ENCODE measurements at regions not wholly inside any gene's neighbourhood (a gene's known extent, or its start where the extent isn't known, plus 50 kb on each side); places are given as distances from the start of the nearest gene placed in this dataset.

DNA sequence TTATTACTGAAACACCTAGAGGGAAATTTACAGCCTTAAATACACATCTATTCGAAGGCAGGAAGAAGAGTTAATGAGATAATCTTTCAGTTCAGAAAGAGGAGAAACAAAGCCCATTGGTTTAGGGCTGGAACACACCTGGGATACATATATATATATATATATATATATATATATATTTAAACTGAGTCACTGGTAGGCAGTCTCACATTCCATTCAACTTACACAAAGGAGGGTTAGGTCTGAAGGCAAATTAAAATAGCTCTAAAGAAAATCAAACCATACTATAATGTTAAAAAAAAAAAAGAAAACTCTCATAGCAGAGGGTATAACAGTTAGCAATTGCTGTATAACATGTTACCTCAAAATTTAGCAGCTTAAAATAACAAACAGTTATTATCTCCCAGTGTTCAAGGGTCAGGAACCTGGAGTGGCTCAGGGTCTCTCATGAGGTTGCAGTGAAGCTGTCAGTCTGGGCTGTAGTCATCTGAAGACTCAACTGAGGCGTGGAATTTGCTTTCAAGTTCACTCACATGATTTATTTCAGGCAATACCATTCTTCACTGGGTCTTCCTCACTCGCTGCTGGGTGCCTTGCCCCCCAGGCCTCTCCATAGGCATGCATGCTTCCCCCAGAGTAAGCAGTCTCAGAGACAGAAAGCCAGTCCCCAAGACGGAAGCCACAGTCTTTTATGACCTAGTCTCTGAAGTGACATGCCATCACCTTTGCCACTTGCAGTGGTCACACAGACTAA lies 332.8 kb downstream of the NSG2 start:
- Mint-ChIP-seq H3K4me3 (no peak overlapping the region), H3K9me3 (peaks cover 0 to 3% (median 0%) of the 10 kb centered on the region in 3 donors), H3K4me1 (no peaks in the 10 kb centered on the region), H3K27ac (no peak overlapping the region), H3K36me3 (peaks cover 1% of the 10 kb centered on the region), H3K27me3 (no peaks in the 10 kb centered on the region)

DNA sequence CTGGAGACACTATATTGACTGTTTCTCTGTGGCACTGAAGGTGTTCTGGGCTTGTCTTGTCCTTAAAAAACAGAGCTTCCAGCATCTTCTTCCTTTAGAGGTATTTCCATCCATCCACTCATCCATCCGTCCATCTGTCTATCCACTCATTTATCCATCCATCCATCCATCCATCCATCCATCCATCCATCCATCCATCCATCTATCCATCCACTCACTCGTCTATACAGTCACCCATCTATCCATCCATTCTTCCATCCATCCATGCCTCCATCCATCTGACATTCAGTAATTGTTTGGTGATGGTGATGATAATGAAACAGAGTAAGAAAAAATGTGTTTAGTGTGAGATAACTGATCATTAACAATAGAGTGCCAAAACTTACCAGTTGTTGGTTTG lies 334.8 kb downstream of the NSG2 start:
- Mint-ChIP-seq H3K36me3 (peaks cover 1% of the 10 kb centered on the region), H3K4me3 (no peak overlapping the region), H3K27me3 (no peaks in the 10 kb centered on the region)

DNA sequence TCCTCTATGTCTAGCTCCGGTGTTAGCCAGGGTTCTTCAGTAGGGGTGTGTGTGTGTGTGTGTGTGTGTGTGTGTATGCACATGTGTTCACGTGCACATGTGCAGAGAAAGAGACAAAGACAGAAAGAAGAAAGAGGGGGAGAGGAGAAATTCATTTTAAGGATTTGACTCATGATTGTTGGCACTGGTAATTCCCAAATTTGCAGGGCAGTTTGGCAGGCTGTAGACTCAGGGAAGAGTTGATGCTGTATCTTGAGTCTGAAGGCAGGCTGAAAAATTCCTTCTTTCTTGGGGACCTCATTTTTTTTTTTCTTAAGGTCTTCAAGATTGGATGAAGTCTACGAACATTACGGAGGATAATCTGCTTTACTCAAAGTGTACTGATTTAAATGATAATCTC lies 335.7 kb downstream of the NSG2 start:
- H3K27me3 Mint-ChIP-seq = peaks cover 2% of the 10 kb centered on the region
- peaks cover 0 to 1% (median 0%) of the 10 kb centered on the region in 3 donors for H3K9me3 Mint-ChIP-seq
- H3K4me1 Mint-ChIP-seq = no peaks in the 10 kb centered on the region
- H3K4me3 Mint-ChIP-seq = no peak overlapping the region
- no peak overlapping the region for H3K27ac Mint-ChIP-seq
- peaks cover 1% of the 10 kb centered on the region for H3K36me3 Mint-ChIP-seq

More for the DNA sequence above, 334.8 kb downstream of the NSG2 start:
- Mint-ChIP-seq H3K4me1 (no peaks in the 10 kb centered on the region), H3K27ac (no peak overlapping the region), H3K9me3 (no peaks in the 10 kb centered on the region)

DNA sequence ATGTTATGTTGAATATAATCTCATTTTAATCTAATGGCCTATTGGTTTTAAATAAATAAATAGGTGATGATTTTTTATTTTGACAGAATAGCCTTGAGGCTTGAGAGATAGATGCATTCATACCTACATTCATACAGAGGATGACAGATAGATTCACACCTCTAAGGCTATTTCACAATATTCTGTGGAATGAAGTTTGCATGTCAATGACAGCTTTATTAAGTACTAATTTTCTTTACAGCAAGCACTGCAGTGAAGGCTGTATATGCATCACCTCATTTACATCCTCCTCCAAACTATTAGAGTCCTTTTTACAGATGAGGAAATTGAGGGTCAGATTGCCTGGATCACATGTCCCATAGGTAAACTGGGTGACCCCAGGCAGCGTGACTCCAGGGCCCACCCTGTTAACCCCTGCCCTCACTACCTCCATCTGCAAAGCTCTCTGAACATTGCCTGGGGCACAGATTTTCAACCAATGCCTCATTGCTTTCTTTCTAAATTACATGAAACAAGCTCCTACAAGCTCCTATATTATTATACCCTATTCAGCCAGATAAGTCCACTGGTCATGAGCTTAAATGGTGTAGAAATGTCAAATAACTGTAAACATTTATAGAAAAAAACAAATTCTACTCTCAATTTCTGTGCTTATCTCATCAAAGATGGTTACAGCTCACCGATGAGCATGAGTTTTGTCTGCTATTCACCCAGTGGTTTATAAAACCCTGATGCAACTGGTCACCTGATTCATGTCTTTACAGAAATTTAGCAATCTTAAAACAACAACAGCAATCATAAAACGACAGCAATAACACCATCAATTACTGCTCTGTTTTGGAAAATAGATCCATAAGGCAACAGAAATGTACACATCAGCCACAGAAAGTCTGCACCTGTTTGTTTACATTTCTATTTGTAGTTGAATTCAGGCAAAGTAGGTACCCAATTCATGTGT lies 338.0 kb downstream of the NSG2 start:
- peaks cover 1% of the 10 kb centered on the region for H3K36me3 Mint-ChIP-seq
- H3K4me1 Mint-ChIP-seq = no peaks in the 10 kb centered on the region
- no peak overlapping the region for H3K4me3 Mint-ChIP-seq
- peaks cover 0 to 1% (median 1%) of the 10 kb centered on the region in 3 donors for H3K9me3 Mint-ChIP-seq
- no peak overlapping the region for H3K27ac Mint-ChIP-seq
- peaks cover 2% of the 10 kb centered on the region for H3K27me3 Mint-ChIP-seq

DNA sequence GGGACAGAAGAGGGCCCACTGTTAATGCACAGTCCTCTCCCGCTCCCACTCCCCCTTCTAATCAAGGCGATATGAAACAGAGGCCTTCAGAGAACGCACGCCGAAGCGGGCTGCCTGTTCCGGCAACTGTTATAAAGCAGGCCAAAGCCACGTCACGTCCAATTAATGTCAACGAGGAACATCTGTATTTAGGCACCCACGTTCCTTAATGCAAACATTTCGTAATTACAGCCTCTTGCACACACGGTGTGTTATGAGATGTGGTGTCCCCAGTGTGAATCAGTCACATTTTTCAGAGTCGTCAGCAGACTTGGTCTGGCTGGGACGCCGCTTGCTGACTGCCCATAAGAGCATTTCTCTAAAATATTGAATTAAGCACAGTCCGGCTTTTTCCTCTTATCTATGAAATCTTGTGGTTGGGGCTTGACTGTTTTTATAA lies 339.0 kb downstream of the NSG2 start:
- Mint-ChIP-seq H3K27ac (no peak overlapping the region), H3K36me3 (peaks cover 1% of the 10 kb centered on the region), H3K27me3 (peaks cover 2% of the 10 kb centered on the region), H3K4me3 (no peak overlapping the region), H3K9me3 (peaks cover 0 to 1% (median 1%) of the 10 kb centered on the region in 3 donors), H3K4me1 (no peaks in the 10 kb centered on the region)

DNA sequence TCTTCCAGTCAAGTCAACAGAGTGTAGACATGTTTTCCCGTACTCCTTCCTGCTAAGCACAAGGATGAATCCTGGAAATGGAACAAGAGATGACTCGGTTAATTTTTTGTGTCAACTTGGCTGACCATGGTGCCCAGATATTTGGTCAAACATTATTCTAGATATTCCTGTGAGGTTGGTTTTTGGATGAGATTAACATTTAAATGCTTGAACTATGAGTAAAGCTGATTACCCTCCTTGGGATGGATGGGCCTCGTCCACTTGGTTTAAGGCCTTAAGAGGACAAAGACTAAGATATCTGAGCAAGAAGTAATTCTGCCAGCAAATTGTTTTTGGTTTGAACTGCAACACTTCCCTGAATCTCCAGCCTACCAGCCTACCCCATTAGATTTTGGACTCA lies 338.1 kb upstream of the MSX2 start:
- Mint-ChIP-seq H3K4me1 (no peaks in the 10 kb centered on the region), H3K27me3 (peaks cover 2% of the 10 kb centered on the region), H3K4me3 (no peak overlapping the region), H3K27ac (no peak overlapping the region), H3K9me3 (peaks cover 0 to 1% (median 1%) of the 10 kb centered on the region in 3 donors), H3K36me3 (no peaks in the 10 kb centered on the region)

DNA sequence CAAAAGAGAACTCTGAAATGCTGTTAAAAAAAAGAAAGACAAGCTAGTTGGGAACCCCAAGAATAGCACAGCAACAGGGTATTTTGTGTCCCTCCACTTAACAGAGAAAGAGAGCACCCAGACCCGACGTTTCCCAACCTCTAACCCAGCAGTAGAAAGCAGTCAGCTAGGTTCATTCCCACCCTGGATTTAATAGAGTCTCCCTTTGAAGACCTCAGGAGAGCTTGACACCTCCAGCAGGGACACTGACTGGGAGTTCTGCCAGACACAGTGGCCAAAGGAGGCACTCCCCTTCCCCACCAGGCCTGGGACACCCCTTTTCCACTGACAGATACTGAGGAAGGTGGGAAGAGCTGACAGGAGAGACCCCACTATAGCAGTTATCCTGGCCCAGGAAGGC lies 337.5 kb upstream of the MSX2 start:
- H3K27me3 Mint-ChIP-seq = peaks cover 2% of the 10 kb centered on the region
- H3K4me3 Mint-ChIP-seq = no peak overlapping the region
- H3K9me3 Mint-ChIP-seq = peaks cover 0 to 1% (median 1%) of the 10 kb centered on the region in 3 donors
- no peaks in the 10 kb centered on the region for H3K4me1 Mint-ChIP-seq
- H3K27ac Mint-ChIP-seq = no peak overlapping the region
- no peaks in the 10 kb centered on the region for H3K36me3 Mint-ChIP-seq

DNA sequence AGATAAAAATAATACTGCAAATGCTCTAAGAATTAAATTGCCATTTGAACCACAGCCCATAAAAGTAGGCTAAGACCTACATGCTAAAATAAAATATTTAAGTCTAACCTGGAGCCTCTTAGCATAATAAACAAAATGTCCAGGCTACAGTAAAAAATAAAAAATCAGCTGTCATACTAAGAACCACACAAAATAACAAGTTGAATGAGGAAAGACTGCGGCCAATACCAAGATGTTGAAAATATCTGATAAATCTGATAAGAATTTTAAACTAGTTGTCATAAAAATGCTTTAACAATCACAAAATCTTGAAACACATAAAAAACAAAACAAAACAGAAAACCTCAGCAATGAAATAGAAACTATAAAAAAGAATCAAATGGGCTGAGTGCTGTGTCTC lies 336.9 kb upstream of the MSX2 start:
- H3K27ac Mint-ChIP-seq = no peak overlapping the region
- H3K9me3 Mint-ChIP-seq = peaks cover 0 to 1% (median 1%) of the 10 kb centered on the region in 3 donors
- peaks cover 2% of the 10 kb centered on the region for H3K27me3 Mint-ChIP-seq
- no peaks in the 10 kb centered on the region for H3K4me1 Mint-ChIP-seq
- peaks cover 2% of the 10 kb centered on the region for H3K36me3 Mint-ChIP-seq
- H3K4me3 Mint-ChIP-seq = no peak overlapping the region

DNA sequence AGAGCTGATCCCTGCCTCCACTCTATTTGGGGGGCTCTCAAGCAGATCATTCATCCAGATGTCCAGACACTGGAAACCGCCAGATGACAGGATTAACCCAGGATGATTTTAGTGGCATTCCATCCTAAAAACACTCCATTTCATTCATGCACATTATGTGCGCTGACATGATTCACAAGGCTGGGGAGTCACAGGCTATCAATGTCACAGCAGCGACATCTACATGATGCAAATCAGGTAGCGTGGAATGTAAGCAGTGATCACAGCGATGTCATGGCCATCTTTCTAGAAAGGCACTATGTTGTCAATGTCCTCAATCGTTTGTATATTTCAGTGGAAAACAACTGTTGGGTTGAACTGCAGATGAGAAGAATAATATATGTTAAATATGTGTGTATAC lies 331.5 kb upstream of the MSX2 start:
- Mint-ChIP-seq H3K27me3 (peaks cover 1% of the 10 kb centered on the region), H3K9me3 (no peaks in the 10 kb centered on the region), H3K27ac (no peak overlapping the region), H3K4me3 (no peak overlapping the region), H3K4me1 (no peaks in the 10 kb centered on the region), H3K36me3 (peaks cover 3% of the 10 kb centered on the region)

DNA sequence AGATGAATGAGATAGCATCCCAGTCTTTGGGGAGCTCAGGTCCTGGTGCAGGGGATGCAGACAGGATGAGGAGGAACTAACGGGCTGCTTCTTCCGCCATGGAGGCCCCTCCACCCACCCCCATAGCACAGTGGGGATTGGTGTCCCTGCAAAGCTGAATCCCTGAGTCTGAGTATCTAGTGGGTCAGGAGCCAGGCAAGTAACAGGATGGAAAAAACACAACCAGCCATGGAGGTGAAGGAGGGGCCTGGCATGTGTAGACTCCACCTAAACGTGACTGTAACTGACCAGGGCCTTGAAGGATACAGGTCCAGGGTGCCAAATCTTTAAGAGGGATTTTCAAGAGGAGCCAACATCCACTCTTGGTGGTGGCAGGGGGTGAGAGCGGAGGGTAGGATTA lies 327.8 kb upstream of the MSX2 start:
- H3K9me3 Mint-ChIP-seq = peaks cover 0 to 3% (median 0%) of the 10 kb centered on the region in 3 donors
- H3K27me3 Mint-ChIP-seq = peaks cover 4% of the 10 kb centered on the region
- H3K4me1 Mint-ChIP-seq = no peaks in the 10 kb centered on the region
- no peak overlapping the region for H3K27ac Mint-ChIP-seq
- peaks cover 3% of the 10 kb centered on the region for H3K36me3 Mint-ChIP-seq
- no peak overlapping the region for H3K4me3 Mint-ChIP-seq

DNA sequence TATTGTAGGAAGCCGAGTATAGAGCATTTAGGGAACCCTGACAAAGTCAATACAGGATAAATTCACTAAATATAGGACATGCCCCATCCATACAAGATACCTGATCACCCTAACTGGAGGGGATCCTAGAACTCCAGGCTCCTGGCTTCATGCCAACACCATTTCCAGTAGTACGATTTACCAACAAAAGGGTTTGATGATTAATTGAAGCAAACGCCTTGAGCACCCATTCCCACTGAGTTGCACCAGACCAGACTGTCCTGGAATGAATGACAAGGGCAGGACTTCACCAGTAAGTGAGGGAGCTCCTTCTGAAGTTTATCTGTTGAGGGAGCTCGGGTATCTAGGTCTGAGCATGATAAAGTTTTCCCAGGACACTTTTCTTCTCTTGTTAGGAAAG lies 327.2 kb upstream of the MSX2 start:
- no peaks in the 10 kb centered on the region for H3K4me1 Mint-ChIP-seq
- H3K36me3 Mint-ChIP-seq = peaks cover 3% of the 10 kb centered on the region
- peaks cover 0 to 3% (median 0%) of the 10 kb centered on the region in 3 donors for H3K9me3 Mint-ChIP-seq
- H3K27me3 Mint-ChIP-seq = peaks cover 4% of the 10 kb centered on the region
- H3K27ac Mint-ChIP-seq = no peak overlapping the region
- no peak overlapping the region for H3K4me3 Mint-ChIP-seq

DNA sequence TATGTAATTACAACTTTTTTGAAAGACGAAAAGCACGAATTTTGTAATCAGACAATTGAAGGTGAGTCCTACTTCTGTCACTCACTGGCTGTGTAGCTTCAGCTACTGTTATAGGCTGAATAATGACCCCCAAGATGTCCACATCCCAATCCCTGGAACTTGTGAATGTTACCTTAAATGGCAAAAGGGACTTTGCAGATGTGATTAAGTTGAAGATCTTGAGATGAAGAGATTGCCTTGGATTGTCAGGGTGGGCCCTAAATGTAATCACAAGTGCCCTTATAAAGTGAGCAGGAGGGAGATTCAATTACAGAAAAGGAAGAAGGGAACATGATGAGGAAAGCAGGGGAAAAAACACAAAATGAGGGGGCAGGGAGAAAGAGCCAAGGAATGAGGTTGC lies 326.2 kb upstream of the MSX2 start:
- H3K9me3 Mint-ChIP-seq = peaks cover 0 to 3% (median 0%) of the 10 kb centered on the region in 3 donors
- H3K27ac Mint-ChIP-seq = no peak overlapping the region
- H3K27me3 Mint-ChIP-seq = peaks cover 4% of the 10 kb centered on the region
- H3K4me3 Mint-ChIP-seq = no peak overlapping the region
- H3K36me3 Mint-ChIP-seq = no peaks in the 10 kb centered on the region
- H3K4me1 Mint-ChIP-seq = no peaks in the 10 kb centered on the region

DNA sequence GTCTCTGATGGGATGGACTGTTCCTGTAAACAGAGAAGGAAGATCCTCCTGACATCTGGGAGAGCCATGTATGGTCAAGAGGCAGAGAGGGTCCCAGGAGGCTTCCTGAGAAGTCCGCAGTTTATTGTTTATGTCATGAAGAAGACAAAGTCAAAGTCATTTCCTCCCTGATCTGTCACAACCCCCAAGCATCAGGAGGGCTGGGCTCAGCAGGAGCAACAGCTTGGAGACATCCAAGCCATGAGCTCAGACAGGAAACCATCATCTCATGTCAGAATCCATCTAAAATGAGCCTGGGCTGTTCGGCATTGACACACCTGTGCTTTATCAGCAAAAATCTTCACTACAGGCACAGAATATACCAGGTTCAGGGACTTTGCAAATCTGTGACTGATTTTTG lies 325.0 kb upstream of the MSX2 start:
- peaks cover 0 to 3% (median 1%) of the 10 kb centered on the region in 3 donors for H3K9me3 Mint-ChIP-seq
- no peak overlapping the region for H3K4me3 Mint-ChIP-seq
- H3K27ac Mint-ChIP-seq = no peak overlapping the region
- no peaks in the 10 kb centered on the region for H3K36me3 Mint-ChIP-seq
- H3K4me1 Mint-ChIP-seq = no peaks in the 10 kb centered on the region
- peaks cover 4% of the 10 kb centered on the region for H3K27me3 Mint-ChIP-seq

DNA sequence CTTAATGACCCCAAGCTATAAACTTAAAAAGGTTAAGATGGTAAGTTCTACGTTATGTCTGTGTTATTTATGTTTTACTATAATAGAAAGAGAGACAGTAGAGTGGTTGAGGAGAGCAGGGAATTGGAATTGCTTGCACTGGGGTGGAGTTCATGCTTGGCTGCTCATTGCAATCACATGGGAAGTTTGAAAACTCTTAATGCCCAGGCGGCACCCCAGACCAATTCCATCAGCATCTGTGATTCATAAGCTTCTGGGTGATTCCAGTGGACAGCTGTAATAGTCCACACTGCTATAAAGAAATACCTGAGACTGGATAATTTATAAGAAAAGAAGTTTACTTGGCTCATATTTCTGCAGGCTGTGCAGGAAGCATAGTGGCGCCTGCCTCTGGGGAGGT lies 323.9 kb upstream of the MSX2 start:
- no peak overlapping the region for H3K4me3 Mint-ChIP-seq
- H3K36me3 Mint-ChIP-seq = no peaks in the 10 kb centered on the region
- H3K27me3 Mint-ChIP-seq = peaks cover 3% of the 10 kb centered on the region
- H3K4me1 Mint-ChIP-seq = no peaks in the 10 kb centered on the region
- H3K9me3 Mint-ChIP-seq = peaks cover 0 to 3% (median 3%) of the 10 kb centered on the region in 3 donors
- H3K27ac Mint-ChIP-seq = no peak overlapping the region

DNA sequence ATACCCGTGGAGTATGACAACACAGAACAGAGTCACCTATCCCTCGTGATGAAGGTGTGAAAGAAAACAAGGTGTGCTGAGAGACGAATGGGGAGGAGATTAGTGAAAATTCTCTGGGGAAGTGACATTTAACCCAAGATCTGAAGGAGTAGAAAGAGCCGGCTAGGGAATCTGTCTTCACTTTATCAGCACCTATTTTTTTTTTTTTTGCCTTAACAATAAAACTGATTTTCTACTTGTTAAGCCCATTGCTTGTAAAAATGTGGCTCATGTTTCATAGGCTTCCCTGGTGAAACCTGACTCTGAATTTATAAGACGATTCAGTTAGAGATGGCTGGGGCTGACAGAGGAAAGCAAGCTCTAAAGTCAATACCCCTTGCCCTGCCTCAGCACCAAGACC lies 322.6 kb upstream of the MSX2 start:
- Mint-ChIP-seq H3K27ac (no peak overlapping the region), H3K4me3 (no peak overlapping the region), H3K27me3 (peaks cover 3% of the 10 kb centered on the region), H3K4me1 (no peaks in the 10 kb centered on the region), H3K36me3 (no peaks in the 10 kb centered on the region), H3K9me3 (peaks cover 0 to 3% (median 3%) of the 10 kb centered on the region in 3 donors)

Measured in IgD-negative memory B cell (primary cell).